Activated T-cell treated with anti-CD3 and anti-CD28 coated beads, Interleukin-2, amount 50 U/mL, for 1 hour (primary cell): ENCODE measurements at regions not wholly inside any gene's neighbourhood (a gene's known extent, or its start where the extent isn't known, plus 50 kb on each side); places are given as distances from the start of the nearest gene placed in this dataset.

Experiments
- DNase-seq: peaks from one replicate; pipeline ENCODE4 v3.0.0-alpha.2; 2020

GRCh38 chr15:70440416-70441138 lies 322.8 kb downstream of the UACA start:
- DNase-seq, result no peak

- no peak for DNase-seq
Observed at GRCh38 chr15:70439880-70440279, 323.5 kb downstream of the UACA start.

DNA sequence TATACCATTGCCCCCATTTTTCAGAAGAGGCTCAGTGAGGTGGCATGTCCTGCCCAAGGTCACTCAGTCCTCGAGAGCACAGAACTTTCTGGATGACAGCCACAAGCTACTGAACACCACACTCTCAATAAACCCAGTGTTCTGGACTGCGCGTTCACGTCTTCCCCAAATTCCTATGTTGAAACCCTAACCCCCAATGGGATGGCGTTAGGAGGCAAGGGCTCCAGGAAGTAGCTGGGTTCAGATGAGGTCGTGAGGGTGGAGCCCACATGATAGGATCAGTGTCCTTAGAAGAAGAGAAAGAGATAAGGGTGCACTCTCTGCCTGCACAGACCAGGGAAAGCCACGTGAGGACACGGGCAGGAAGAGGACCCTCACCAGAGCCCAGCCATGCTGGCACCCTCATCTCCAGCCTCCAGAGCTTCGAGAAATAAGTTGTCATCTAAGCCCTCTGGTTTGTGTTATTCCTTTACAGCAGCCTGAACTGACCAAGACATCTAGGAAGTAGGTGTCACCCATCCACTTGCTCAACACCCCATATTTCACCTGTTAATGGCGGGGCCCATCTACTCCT lies 324.0 kb downstream of the UACA start:
- no peak for DNase-seq

GRCh38 chr15:70438776-70439175 lies 324.6 kb downstream of the UACA start:
- no peak for DNase-seq

DNA sequence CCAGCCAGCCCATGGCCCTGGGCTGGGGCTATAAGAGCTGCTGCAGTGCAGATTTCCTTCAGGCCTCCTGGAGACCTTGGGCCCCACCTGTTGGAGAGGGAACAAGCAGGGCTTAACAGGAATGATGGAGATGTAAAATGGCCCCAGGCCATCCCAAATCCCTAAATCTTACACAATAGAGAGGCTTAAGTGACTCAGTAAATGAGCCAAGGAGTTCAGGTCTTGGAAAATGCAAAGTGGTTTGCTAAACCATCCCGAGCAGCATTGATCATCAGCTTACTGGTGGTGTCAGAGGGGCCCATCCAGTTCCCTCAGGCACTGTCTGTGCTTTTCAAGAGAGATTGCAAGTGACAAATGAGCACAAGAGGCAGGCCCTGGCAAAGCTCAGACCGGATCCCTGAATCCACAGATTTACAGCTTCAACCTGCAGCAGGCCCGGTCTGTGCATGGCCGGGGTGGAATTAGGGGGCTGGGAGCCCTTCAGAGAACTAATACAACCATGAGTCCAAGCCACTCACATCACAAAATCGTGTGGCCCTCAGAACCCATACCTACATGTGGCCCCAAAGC lies 325.4 kb downstream of the UACA start:
- DNase-seq, result no peak

- no peak for DNase-seq
Observed at GRCh38 chr15:70437089-70437488, 326.3 kb downstream of the UACA start.

DNA sequence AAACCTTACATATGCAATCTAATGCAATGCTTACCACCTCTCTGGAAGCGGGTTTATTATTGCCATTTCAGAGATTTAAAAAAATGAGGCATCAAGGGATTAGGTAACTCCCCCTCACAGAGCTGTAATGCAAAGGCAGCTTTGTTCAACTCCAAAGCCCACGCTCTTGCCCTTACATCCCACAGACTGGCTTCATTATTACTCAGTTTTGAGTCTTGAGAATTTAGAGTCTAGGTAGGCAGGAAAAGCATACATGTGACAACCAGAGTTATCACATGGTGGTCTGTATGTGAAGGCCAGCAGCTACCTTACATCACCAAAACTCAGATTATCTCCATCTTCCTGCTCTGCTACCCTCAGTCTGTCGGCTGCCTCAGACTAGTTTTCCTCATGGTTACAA lies 326.9 kb downstream of the UACA start:
- no peak for DNase-seq

DNA sequence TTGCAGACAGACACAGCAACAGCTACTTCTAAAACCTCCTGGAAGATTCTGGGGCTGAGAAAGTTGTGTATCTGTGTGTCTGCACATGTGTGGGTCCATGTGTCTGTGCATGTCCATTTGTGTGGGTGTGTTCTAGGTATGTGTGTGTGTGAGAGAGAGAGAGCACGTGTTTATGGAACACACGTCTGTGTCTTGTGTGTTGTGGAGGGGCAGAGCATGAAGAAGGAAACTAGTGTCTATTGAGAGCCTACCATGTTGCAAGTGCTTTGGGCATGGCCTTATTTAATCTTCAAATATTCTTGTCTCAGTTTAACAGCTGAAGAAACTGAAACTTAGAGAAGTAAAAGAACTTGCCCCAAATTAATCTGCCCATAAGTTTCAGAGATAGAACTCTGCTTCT lies 327.5 kb downstream of the UACA start:
- DNase-seq, result no peak

DNA sequence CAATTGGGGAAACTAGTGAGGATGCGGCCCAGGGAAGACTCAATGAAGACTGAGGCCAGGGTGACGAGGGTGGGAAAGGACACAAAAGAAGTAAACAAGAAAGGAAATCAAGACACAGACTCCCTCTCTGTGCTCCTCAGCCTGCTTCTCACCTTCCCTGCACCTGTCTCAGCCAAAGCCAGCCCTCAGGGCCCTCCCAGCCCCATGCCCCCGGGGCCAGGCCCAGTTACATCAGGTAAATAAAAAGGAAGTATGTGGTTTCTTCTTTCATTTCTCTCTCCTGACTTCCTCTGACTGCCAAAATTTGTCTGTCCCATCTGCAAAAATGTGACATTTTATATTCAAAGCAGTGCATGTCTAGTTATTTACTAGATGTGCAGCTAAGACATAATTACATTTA lies 328.0 kb downstream of the UACA start:
- DNase-seq, result no peak

- DNase-seq, result no peak
Observed at GRCh38 chr15:70433586-70434324, 329.6 kb downstream of the UACA start.

DNA sequence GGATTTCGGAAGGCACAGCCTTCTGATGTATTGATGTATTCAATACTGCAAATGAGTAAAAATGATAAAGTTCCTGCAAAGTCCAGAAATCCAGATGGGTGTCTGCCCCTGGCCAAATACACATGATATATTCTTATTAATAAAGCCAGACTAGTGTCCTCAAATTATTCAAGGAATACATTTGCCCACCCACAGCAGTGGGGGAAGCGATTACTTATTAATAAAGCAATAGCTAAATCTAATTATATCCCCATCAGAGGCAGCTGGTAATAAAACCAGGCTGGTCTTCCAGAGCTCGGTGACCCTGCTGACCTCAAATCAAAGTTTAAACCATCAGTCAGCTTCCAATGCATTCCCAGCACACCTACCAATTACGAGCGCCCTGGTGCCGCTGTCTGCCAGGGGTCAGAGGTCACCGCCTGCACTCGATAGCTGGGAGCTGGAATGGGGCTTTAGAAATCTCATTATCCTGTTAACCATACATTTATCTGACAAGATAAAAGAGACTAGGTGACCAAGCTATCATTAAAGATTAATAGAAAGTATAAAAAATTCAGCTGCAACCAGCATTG lies 330.3 kb downstream of the UACA start:
- no peak for DNase-seq

- no peak for DNase-seq
Observed at GRCh38 chr15:70431854-70432253, 331.5 kb downstream of the UACA start.

- DNase-seq, result no peak
Observed at GRCh38 chr15:70430069-70430468, 332.4 kb upstream of the TLE3 start.

GRCh38 chr15:70429056-70429722 lies 331.5 kb upstream of the TLE3 start:
- DNase-seq, result no peak

GRCh38 chr15:70428211-70428822 lies 330.6 kb upstream of the TLE3 start:
- no peak for DNase-seq

DNA sequence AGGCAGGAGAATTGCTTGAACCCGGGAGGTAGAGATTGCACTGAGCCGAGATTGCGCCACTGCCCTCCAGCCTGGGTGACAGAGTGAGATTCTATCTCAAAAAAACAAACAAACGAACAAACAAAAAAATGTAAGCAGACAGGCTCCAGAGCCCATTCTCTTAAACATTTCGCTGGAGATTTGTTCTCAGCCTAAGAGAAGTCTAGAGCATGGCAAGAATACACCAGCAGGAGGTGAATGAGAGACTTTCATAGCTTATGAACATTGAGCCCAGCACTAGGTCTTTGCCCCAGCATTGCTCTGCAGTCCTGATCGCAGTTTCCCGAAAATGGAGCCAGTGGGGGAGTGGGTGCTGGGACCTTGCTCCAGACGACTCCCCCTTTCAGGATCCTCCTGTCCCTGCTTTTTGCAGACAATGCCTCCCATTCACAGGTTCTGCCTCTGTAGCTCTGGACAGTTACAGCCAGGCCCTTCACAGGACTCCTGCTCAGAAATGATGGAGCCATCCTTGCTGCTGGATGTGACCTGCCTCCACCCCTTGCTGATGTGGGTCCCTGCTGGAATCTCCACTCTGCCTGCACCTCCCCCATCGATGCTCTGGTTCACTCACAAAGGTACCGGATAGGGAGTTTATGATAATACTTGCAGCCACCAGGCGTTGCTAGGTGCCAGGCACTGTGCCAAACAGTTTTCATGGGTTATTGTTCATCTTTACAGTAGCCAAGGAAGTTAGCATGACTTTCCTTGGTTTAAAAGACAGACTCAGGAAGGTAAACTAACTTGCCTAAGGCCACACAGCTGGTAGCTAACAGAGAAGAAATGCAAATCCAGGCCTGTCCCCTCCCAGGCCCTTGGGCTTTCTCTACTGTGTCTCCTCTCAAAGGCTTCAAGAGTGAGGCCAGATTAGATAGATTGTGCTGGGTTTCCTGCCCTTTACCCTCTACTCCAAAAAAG lies 329.7 kb upstream of the TLE3 start:
- DNase-seq, result no peak

- DNase-seq, result no peak
Observed at GRCh38 chr15:70426096-70426821, 328.5 kb upstream of the TLE3 start.

DNA sequence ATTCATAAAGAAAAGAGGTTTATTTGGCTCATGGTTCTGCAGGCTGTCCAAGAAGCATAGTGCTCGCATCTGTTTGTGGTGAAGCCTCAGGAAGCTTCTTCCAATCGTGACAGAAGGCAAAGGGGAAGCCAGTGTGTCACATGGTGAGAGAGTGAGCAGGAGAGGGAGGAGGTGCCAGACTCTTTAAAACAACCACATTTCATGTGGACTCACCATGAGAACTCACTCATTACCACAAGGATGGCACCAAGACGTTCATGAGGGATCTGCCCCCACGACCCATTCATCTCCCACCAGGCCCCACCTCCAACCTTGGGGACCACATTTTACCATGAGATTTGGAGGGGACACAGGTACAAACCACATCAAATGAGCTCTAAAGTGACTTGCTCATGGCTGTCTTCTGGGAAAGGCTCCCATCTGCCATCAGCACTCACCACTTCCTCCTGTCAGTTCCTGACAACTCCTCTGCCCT lies 327.3 kb upstream of the TLE3 start:
- DNase-seq, result no peak

DNA sequence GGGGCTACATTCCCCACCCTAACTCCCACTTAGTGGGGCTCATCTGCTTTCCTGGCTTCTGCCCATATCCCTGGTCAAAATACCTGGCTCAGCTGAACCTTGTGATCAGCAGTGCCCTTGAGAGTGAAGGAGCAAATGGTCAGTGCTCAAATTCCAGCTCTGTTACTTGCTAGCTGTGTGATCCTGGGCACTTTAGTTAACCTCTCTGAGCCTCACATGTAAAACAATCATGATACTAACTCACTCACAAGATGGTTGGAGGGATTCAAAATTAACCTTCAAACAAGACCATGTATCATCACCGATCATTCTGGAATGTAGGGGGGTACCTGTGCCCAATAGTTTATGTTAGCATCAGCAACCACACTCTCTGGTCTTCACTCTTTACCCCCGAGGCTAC lies 325.6 kb upstream of the TLE3 start:
- no peak for DNase-seq

- DNase-seq, result no peak
Observed at GRCh38 chr15:70422342-70422741, 324.6 kb upstream of the TLE3 start.
